Tibial nerve (tissue), 4 donors: ENCODE measurements at regions not wholly inside any gene's neighbourhood (a gene's known extent, or its start where the extent isn't known, plus 50 kb on each side); places are given as distances from the start of the nearest gene placed in this dataset.

Experiments used
- DNase-seq, 2 donors: peaks; one replicate each; pipeline ENCODE4 v3.0.0-alpha.2; 2019; ENCODE audit warnings: low spot score in 2 of 2
- H3K27ac ChIP-seq, 4 donors: fragments of 200-600 bp; sonication (generic) in 3 of 4; one replicate each; pipeline ENCODE4 v1.5.1; 2017 to 2019; ENCODE audit warnings: mild to moderate bottlenecking in 1 of 4
- H3K27me3 ChIP-seq, 2 donors: fragments of 200-600 bp; sonication (generic) in 1 of 2; one replicate each; pipeline versions ENCODE4 v1.5.1 to v1.6.0; 2017 to 2019
- H3K36me3 ChIP-seq, 3 donors: fragments of 200-600 bp; sonication (generic); one replicate each; pipeline ENCODE4 v1.5.1; 2018 to 2019
- H3K4me1 ChIP-seq, 4 donors: fragments of 200-600 bp; sonication (generic) in 3 of 4; one replicate each; pipeline ENCODE4 v1.5.1; 2017 to 2019
- H3K4me3 ChIP-seq, 4 donors: fragments of 200-600 bp; sonication (generic) in 3 of 4; one replicate each; pipeline ENCODE4 v1.5.1; 2017 to 2019; ENCODE audit warnings: mild to moderate bottlenecking in 1 of 4, moderate library complexity in 1 of 4
- H3K9me3 ChIP-seq, 4 donors: fragments of 200-600 bp; sonication (generic) in 3 of 4; one replicate each; pipeline ENCODE4 v1.5.1; 2017 to 2019
- EP300 ChIP-seq, 2 donors: sonication (generic); formaldehyde crosslinking; IDR thresholded peaks; one replicate each; pipeline ENCODE4 v1.6.1; 2017; ENCODE audit warnings: antibody characterized with exemption in 2 of 2, mild to moderate bottlenecking in 1 of 2
- POLR2A ChIP-seq, 2 donors: fragments of 450-650 bp; IDR thresholded peaks; one replicate each; pipeline ENCODE4 v1.6.1; 2017; ENCODE audit warnings: antibody characterized with exemption in 2 of 2, mild to moderate bottlenecking in 2 of 2, moderate library complexity in 2 of 2
- WGBS, 2 donors: methylation state at CpG; one replicate each; pipeline ENCODE4 v1.1.5; 2018; 5-methylcytosine and 5-hydroxymethylcytosine counted together
- TF ChIP-seq, protein P1 (sequence below), 5 experiments: fragments of 200-600 bp in 3 of 5; fragments of 450-650 bp in 2 of 5; sonication (generic) in 3 of 5; IDR thresholded peaks; one replicate each; pipeline ENCODE4 v1.5.1; 2016 to 2019; ENCODE audit warnings: antibody characterized with exemption in 5 of 5, mild to moderate bottlenecking in 3 of 5, moderate library complexity in 2 of 5

DNA sequence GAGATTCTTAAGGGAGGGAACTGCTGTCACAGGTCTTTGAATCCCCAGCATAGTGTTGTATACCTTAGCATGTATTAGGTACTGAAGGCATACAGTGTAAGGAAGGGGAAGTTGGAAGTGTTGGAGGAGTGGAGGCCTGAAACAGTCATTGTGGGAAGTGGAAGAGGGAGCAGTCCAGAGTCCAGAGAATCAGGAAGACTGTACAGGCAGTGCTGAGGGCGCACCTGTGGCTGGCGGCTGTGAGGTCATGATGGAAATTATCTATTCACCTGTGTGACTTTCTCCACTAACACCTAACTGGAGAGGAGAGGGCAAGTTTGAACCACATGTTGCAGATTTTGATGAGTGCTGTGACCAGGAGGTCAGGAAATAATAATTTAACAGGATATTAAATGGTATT, 119.7 kb upstream of the NIPBL start:
- Histone ChIP-seq H3K27ac (no peak overlapping the region), H3K36me3 (no peaks in the 10 kb centered on the region), H3K4me3 (no peak overlapping the region), H3K27me3 (no peaks in the 10 kb centered on the region), H3K9me3 (no peaks in the 10 kb centered on the region), H3K4me1 (no peaks in the 10 kb centered on the region)
- TF ChIP-seq EP300 (IDR thresholded peaks at IDR 0.05) (no peak), POLR2A (IDR thresholded peaks at IDR 0.05) (no peak)
- TF ChIP-seq, protein P1, sequence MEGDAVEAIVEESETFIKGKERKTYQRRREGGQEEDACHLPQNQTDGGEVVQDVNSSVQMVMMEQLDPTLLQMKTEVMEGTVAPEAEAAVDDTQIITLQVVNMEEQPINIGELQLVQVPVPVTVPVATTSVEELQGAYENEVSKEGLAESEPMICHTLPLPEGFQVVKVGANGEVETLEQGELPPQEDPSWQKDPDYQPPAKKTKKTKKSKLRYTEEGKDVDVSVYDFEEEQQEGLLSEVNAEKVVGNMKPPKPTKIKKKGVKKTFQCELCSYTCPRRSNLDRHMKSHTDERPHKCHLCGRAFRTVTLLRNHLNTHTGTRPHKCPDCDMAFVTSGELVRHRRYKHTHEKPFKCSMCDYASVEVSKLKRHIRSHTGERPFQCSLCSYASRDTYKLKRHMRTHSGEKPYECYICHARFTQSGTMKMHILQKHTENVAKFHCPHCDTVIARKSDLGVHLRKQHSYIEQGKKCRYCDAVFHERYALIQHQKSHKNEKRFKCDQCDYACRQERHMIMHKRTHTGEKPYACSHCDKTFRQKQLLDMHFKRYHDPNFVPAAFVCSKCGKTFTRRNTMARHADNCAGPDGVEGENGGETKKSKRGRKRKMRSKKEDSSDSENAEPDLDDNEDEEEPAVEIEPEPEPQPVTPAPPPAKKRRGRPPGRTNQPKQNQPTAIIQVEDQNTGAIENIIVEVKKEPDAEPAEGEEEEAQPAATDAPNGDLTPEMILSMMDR (IDR thresholded peaks at IDR 0.05): no peak
- DNase-seq: no peak
- 92 to 95% methylated on average over 2 of the region's 2 CpGs for WGBS, 2 donors

DNA sequence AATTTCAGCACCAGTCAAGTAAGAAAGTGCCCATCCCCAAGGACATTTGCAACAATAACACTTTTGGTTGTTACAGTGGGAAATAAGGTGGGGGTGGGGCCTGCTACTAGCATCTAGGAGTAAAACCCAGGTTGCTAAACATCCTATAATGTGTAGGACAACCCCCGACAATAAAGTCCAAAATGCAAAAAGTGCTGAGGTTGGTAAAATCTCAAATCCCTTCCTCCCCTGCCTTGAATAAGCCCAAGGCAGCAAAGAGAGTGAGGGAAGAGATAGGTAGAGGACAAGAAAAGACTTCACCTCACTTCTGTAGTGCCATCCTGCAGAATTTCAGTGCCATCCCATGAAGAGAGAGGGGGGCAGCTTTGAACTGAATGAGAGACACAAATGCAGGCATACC, 117.5 kb upstream of the NIPBL start:
- TF ChIP-seq EP300 (IDR thresholded peaks at IDR 0.05): no peak
- TF ChIP-seq POLR2A (IDR thresholded peaks at IDR 0.05): no peak
- TF ChIP-seq, protein P1 (IDR thresholded peaks at IDR 0.05): no peak
- H3K9me3 ChIP-seq: no peaks in the 10 kb centered on the region
- WGBS, 2 donors: 89 to 96% methylated on average over 1 of the region's 1 CpG
- no peak for DNase-seq
- no peak overlapping the region for H3K27ac ChIP-seq
- no peaks in the 10 kb centered on the region for H3K27me3 ChIP-seq
- H3K4me3 ChIP-seq: no peak overlapping the region
- H3K36me3 ChIP-seq: no peaks in the 10 kb centered on the region
- no peaks in the 10 kb centered on the region for H3K4me1 ChIP-seq

DNA sequence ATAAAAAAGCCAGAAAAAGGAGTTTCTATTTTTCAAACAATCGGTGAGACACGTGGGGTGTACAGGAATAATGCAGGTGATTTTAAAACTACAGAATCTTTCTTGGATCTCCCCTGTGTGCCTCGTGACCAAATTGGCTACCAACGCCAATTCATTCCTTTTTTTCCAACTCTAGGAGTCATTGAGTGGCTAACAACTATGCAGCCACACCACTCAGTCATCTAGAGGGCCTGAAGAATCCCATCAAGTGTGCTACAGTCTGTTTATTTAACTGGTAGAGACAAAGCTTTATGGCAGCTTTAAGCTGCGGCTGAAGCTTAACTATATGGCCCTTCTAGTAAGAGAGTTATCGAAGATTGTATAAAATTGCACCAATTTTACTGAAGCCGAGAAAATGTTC, 113.1 kb upstream of the NIPBL start:
- H3K36me3 ChIP-seq: no peaks in the 10 kb centered on the region
- H3K9me3 ChIP-seq: peaks cover 0 to 17% (median 0%) of the 10 kb centered on the region in 4 donors

DNA sequence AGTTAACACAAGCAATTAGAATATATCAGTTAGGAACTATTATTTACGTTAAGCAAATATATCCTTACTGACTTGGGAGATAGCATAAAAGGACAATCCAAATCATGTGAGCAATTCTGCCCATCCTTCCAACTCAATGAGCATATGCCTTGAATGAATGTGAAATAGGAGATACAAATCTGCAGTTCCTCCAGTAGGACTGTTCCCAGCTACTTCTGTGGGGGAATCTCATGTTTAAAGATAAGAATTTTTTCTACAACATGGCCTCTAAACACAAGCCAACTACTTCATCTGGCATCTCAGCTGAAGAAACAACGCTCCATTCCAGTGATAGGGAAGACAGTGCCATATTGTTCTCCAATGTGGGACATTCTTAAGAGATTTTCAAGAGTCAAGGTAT, 110.7 kb upstream of the NIPBL start:
- Histone ChIP-seq H3K27me3 (no peaks in the 10 kb centered on the region), H3K36me3 (no peaks in the 10 kb centered on the region), H3K4me1 (no peaks in the 10 kb centered on the region), H3K27ac (no peak overlapping the region), H3K9me3 (peaks cover 0 to 17% (median 0%) of the 10 kb centered on the region in 4 donors), H3K4me3 (no peak overlapping the region)
- TF ChIP-seq, protein P1 (IDR thresholded peaks at IDR 0.05): no peak
- TF ChIP-seq EP300 (IDR thresholded peaks at IDR 0.05) (no peak), POLR2A (IDR thresholded peaks at IDR 0.05) (no peak)
- 91 to 94% methylated on average over 2 of the region's 2 CpGs for WGBS, 2 donors
- DNase-seq: no peak

More for the DNA sequence above, 113.1 kb upstream of the NIPBL start:
- Histone ChIP-seq H3K27me3 (no peaks in the 10 kb centered on the region), H3K4me3 (no peak overlapping the region), H3K27ac (no peak overlapping the region), H3K4me1 (no peaks in the 10 kb centered on the region)
- DNase-seq: no peak
- TF ChIP-seq, protein P1 (IDR thresholded peaks at IDR 0.05): no peak
- TF ChIP-seq EP300 (IDR thresholded peaks at IDR 0.05): no peak
- no peak for TF ChIP-seq POLR2A (IDR thresholded peaks at IDR 0.05)
- WGBS, 2 donors: 60 to 63% methylated on average over 7 of the region's 7 CpGs

DNA sequence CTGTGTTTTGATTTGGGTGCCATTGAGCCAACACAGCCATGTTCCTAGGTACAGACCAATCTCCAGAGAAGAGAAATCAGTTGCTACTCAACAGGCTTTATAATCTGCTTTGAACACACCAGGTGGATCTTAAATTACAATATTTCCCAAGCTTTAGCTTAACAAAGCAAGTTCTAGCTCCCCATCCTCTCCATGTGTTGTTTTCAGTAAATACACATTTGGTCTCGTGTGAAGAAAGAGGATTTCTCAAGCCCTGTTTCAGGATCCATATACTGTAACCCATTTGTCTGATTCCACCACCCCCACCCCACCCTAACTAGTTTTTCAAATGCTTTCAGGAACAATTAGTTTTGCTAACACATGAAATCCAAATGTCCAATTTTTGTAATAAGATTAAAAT, 109.6 kb upstream of the NIPBL start:
- WGBS, 2 donors: 47 to 57% methylated on average over 1 of the region's 1 CpG
- DNase-seq: no peak
- TF ChIP-seq, protein P1 (IDR thresholded peaks at IDR 0.05): no peak
- TF ChIP-seq EP300 (IDR thresholded peaks at IDR 0.05): no peak
- no peak for TF ChIP-seq POLR2A (IDR thresholded peaks at IDR 0.05)
- H3K27ac ChIP-seq: no peak overlapping the region
- no peaks in the 10 kb centered on the region for H3K36me3 ChIP-seq
- peaks cover 0 to 17% (median 0%) of the 10 kb centered on the region in 4 donors for H3K9me3 ChIP-seq
- H3K4me1 ChIP-seq: no peaks in the 10 kb centered on the region
- H3K27me3 ChIP-seq: no peaks in the 10 kb centered on the region
- no peak overlapping the region for H3K4me3 ChIP-seq
